MM.1S (cell line): ENCODE measurements at regions not wholly inside any gene's neighbourhood (a gene's known extent, or its start where the extent isn't known, plus 50 kb on each side); places are given as distances from the start of the nearest gene placed in this dataset.

Source experiments
- DNase-seq: peaks from one replicate; pipeline ENCODE4 v3.0.0-alpha.2; 2015
- H2AFZ ChIP-seq: fragments of 300-600 bp; sonication (generic); 2 replicates; pipeline ENCODE4 v1.6.0; 2016; ENCODE audit warnings: antibody characterized with exemption, low read length
- H3F3A ChIP-seq: fragments of 300-600 bp; sonication (generic); 2 replicates; pipeline ENCODE4 v1.6.1; 2016; ENCODE audit warnings: mild to moderate bottlenecking, antibody characterized with exemption, low read length, moderate library complexity, mixed read lengths; ENCODE audit not compliant: insufficient read depth
- H3K27ac ChIP-seq: fragments of 300-600 bp; sonication (generic); 2 replicates; pipeline ENCODE4 v1.5.1; 2016; ENCODE audit warnings: mild to moderate bottlenecking, low read length
- H3K27me3 ChIP-seq: fragments of 300-600 bp; sonication (generic); replicated peaks from 2 replicates; pipeline ENCODE4 v1.6.0; 2016; ENCODE audit warnings: low read length; ENCODE audit not compliant: insufficient read depth
- H3K36me3 ChIP-seq: fragments of 300-600 bp; sonication (generic); replicated peaks from 2 replicates; pipeline ENCODE4 v1.6.1; 2016; ENCODE audit warnings: mild to moderate bottlenecking, low read length, mixed read lengths; ENCODE audit not compliant: insufficient read depth
- H3K4me1 ChIP-seq: fragments of 300-600 bp; sonication (generic); 2 replicates; pipeline ENCODE4 v1.6.1; 2016; ENCODE audit warnings: low read length, mixed read lengths
- H3K4me2 ChIP-seq: fragments of 300-600 bp; sonication (generic); 2 replicates; pipeline ENCODE4 v1.6.0; 2016; ENCODE audit warnings: low read depth, low read length
- H3K4me3 ChIP-seq: fragments of 300-600 bp; sonication (generic); 2 replicates; pipeline ENCODE4 v1.5.1; 2016; ENCODE audit warnings: low read length, mixed read lengths
- H3K79me2 ChIP-seq: fragments of 300-600 bp; sonication (generic); 2 replicates; pipeline ENCODE4 v1.6.1; 2016; ENCODE audit warnings: mixed run types, low read length, mixed read lengths
- H3K9ac ChIP-seq: fragments of 300-600 bp; sonication (generic); 2 replicates; pipeline ENCODE4 v1.6.1; 2016; ENCODE audit warnings: low read length, mixed read lengths
- H3K9me2 ChIP-seq: fragments of 300-600 bp; sonication (generic); replicated peaks from 2 replicates; pipeline ENCODE4 v1.6.1; 2016; ENCODE audit warnings: mild to moderate bottlenecking, low read length, mixed read lengths; ENCODE audit not compliant: insufficient read depth
- H3K9me3 ChIP-seq: fragments of 300-600 bp; sonication (generic); replicated peaks from 2 replicates; pipeline ENCODE4 v1.6.1; 2016; ENCODE audit warnings: mild to moderate bottlenecking, low read length, mixed read lengths; ENCODE audit not compliant: insufficient read depth
- H4K20me1 ChIP-seq: fragments of 300-600 bp; sonication (generic); 2 replicates; pipeline ENCODE4 v1.6.1; 2016; ENCODE audit warnings: mild to moderate bottlenecking, low read length, moderate library complexity, mixed read lengths; ENCODE audit not compliant: insufficient read depth
- CTCF ChIP-seq: fragments of 300-600 bp; sonication (generic); IDR thresholded peaks from 2 replicates; pipeline ENCODE4 v1.5.1; 2016; ENCODE audit warnings: antibody characterized with exemption, low read length, mixed read lengths
- EZH2 ChIP-seq: fragments of 300-600 bp; sonication (generic); optimal IDR thresholded peaks from 2 replicates; pipeline ENCODE3; 2017; ENCODE audit warnings: low read depth, mild to moderate bottlenecking, antibody characterized with exemption, low read length, mixed read lengths
- EZH2phosphoT487 ChIP-seq: fragments of 300-600 bp; sonication (generic); IDR thresholded peaks from 2 replicates; pipeline ENCODE4 v1.6.1; 2018; ENCODE audit warnings: antibody characterized with exemption, low read length

DNA sequence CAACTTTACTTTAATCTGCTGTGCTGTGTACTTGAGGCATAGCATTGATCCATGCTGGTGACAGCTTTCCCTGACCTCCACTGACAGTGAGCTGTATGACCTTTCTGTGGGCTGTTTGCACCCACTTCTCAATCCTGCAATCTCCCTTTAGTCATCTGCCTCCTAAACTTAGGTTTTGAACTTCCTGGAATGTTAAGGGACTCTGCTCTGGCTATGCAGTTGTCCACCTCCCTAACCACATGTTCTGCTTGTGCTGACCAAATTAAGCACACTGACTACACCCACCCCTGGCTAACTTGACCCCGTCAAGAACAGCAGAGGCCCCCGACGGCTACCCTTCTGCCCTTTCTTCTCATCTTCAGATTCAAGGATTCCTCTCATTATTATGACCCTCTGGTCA, 89.1 kb upstream of the NTM start:
- H3F3A ChIP-seq, result no peaks in the 10 kb centered on the region
- DNase-seq, result no peak
- H3K4me3 ChIP-seq, result no peak overlapping the region
- H3K4me2 ChIP-seq, result no peak overlapping the region
- no peaks in the 10 kb centered on the region for H3K27me3 ChIP-seq
- H3K9ac ChIP-seq, result no peak overlapping the region
- H3K9me3 ChIP-seq, result no peaks in the 10 kb centered on the region
- H3K36me3 ChIP-seq, result no peaks in the 10 kb centered on the region
- H3K27ac ChIP-seq, result no peak overlapping the region
- no peaks in the 10 kb centered on the region for H4K20me1 ChIP-seq
- H3K4me1 ChIP-seq, result no peaks in the 10 kb centered on the region
- H3K79me2 ChIP-seq, result no peaks in the 10 kb centered on the region
- TF ChIP-seq EZH2 (no peak), CTCF (no peak), EZH2phosphoT487 (no peak)
- H3K9me2 ChIP-seq, result no peaks in the 10 kb centered on the region
- no peak overlapping the region for H2AFZ ChIP-seq

DNA sequence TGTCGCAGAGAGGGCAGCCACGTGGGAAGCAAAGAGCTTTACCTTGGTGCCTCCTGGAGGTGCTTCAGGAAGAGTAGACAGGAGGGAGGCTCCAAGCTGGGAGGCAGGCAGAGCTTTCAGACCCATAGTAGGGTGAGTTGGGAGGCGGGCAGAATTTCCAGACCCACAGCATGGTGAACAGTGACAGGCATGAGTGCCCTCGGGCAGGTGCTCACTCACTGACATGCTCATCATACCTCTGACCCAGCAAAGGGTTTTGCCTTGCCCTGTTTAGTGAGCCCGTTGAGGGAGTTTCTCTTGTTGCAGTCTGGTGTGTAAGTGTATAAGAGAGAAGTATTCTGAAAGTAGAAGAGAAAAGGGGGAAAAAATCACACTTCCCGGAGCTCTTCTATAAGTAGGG, 86.4 kb upstream of the NTM start:
- Histone ChIP-seq H2AFZ (no peak overlapping the region), H3K79me2 (no peaks in the 10 kb centered on the region), H3K27ac (no peak overlapping the region), H3K9me3 (no peaks in the 10 kb centered on the region), H3K4me3 (no peak overlapping the region), H4K20me1 (no peaks in the 10 kb centered on the region), H3K36me3 (no peaks in the 10 kb centered on the region), H3F3A (no peaks in the 10 kb centered on the region), H3K4me2 (no peak overlapping the region), H3K4me1 (no peaks in the 10 kb centered on the region), H3K27me3 (no peaks in the 10 kb centered on the region), H3K9me2 (no peaks in the 10 kb centered on the region; the same call in 1 of the 2 replicates), H3K9ac (no peak overlapping the region)
- DNase-seq, result no peak
- no peak for TF ChIP-seq CTCF
- TF ChIP-seq EZH2phosphoT487, result no peak
- TF ChIP-seq EZH2, result no peak

DNA sequence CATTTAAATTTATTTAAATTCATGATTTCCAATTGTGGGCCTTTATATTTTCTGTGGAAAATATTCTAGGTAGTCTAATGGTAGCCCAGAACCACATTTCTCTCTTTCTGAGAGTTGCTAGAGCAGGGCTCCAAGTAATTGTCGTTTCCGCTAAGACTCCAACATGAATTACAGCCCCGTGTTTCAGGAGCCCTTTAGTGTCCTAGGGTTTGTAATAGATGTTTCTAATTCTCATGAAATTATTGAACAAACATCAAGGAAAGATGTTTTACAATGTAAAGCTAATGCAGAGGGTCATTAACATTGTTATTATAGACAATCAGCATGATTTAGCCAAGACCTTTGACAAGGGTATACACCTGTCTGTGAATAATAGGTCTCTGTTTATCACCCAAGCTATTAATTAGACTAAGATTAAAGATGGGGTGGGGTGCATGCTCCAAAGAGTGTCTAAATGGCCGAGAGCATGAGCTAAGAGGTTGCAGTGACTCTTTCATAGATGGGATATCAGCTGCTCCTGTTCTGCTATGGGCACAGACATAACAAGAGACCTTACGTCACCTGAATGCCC, 81.8 kb upstream of the NTM start:
- Histone ChIP-seq H3K27ac (no peak overlapping the region), H3K4me1 (no peaks in the 10 kb centered on the region), H3K27me3 (no peaks in the 10 kb centered on the region), H3K4me3 (no peak overlapping the region), H3K36me3 (no peaks in the 10 kb centered on the region), H3K9me3 (no peaks in the 10 kb centered on the region), H4K20me1 (no peaks in the 10 kb centered on the region), H3K79me2 (no peaks in the 10 kb centered on the region), H3F3A (no peaks in the 10 kb centered on the region), H3K9me2 (no peaks in the 10 kb centered on the region; the same call in 1 of the 2 replicates), H2AFZ (no peak overlapping the region), H3K4me2 (no peak overlapping the region), H3K9ac (no peak overlapping the region)
- TF ChIP-seq EZH2, result no peak
- TF ChIP-seq CTCF, result no peak
- no peak for TF ChIP-seq EZH2phosphoT487
- DNase-seq, result no peak
